NCI-H446 (cell line): ENCODE measurements at regions not wholly inside any gene's neighbourhood (a gene's known extent, or its start where the extent isn't known, plus 50 kb on each side); places are given as distances from the start of the nearest gene placed in this dataset.
"Not testable (repeated sequence)": the region's sequence is repeated elsewhere in the genome, so short reads cannot be mapped to it uniquely, and the experiment has no call there.

Source experiments
- DNase-seq, 2 experiments: peaks; one replicate each; lab custom pipeline; 2025; lab: John Stamatoyannopoulos, UW

GRCh38 chr15:85196697-85197096 lies 183.7 kb upstream of the AKAP13 start:
- DNase-seq, result not testable (repeated sequence)

- not testable (repeated sequence) for DNase-seq
Measured at GRCh38 chr15:85197582-85197981, 182.8 kb upstream of the AKAP13 start.

- not testable (repeated sequence) for DNase-seq
Measured at GRCh38 chr15:85198432-85198831, 182.0 kb upstream of the AKAP13 start.

GRCh38 chr15:85200215-85200614 lies 180.2 kb upstream of the AKAP13 start:
- DNase-seq, result not testable (repeated sequence)

GRCh38 chr15:85201118-85201793 lies 179.1 kb upstream of the AKAP13 start:
- not testable (repeated sequence) for DNase-seq

GRCh38 chr15:85204481-85204880 lies 175.9 kb upstream of the AKAP13 start:
- DNase-seq, result not testable (repeated sequence)

- not testable (repeated sequence) for DNase-seq
Measured at GRCh38 chr15:85233791-85234325, 146.5 kb upstream of the AKAP13 start.

GRCh38 chr15:85234450-85235196 lies 145.8 kb upstream of the AKAP13 start:
- not testable (repeated sequence) for DNase-seq

GRCh38 chr15:85244056-85244455 lies 136.3 kb upstream of the AKAP13 start:
- DNase-seq, result not testable (repeated sequence)

- not testable (repeated sequence) for DNase-seq
Measured at GRCh38 chr15:85250938-85251542, 129.4 kb upstream of the AKAP13 start.

- DNase-seq, result not testable (repeated sequence)
Measured at GRCh38 chr15:85253196-85253915, 127.0 kb upstream of the AKAP13 start.

GRCh38 chr15:85254961-85255360 lies 125.4 kb upstream of the AKAP13 start:
- DNase-seq, result not testable (repeated sequence)

GRCh38 chr15:85255502-85255901 lies 124.9 kb upstream of the AKAP13 start:
- not testable (repeated sequence) for DNase-seq

- DNase-seq, result peak in 1 of 2 experiments; percentile 3
Measured at GRCh38 chr15:85256009-85256997, 124.1 kb upstream of the AKAP13 start.

- DNase-seq, result not testable (repeated sequence)
Measured at GRCh38 chr15:85258062-85258445, 122.3 kb upstream of the AKAP13 start.

- DNase-seq, result not testable (repeated sequence)
Measured at GRCh38 chr15:85258559-85259209, 121.7 kb upstream of the AKAP13 start.

- DNase-seq, result not testable (repeated sequence)
Measured at GRCh38 chr15:85260526-85260925, 119.9 kb upstream of the AKAP13 start.

- not testable (repeated sequence) for DNase-seq
Measured at GRCh38 chr15:85262461-85263055, 117.8 kb upstream of the AKAP13 start.

GRCh38 chr15:85263842-85264440 lies 116.5 kb upstream of the AKAP13 start:
- not testable (repeated sequence) for DNase-seq
